ENCODE measurements at regions not wholly inside any gene's neighbourhood (a gene's known extent, or its start where the extent isn't known, plus 50 kb on each side); places are given as distances from the start of the nearest gene placed in this dataset.

- no peak overlapping the region for H3K4me2 ChIP-seq (ENCODE audit: insufficient read depth, insufficient read length, low read length)
- H2AFZ ChIP-seq (ENCODE audit: low read length), result no peak overlapping the region
- no peak for TF ChIP-seq CTCF (conservative IDR thresholded peaks at IDR 0.05)
- H3K79me2 ChIP-seq (ENCODE audit: insufficient read depth, low read length), result no peaks in the 10 kb centered on the region
- no peak overlapping the region for H3K27ac ChIP-seq (ENCODE audit: insufficient read length, low read depth, low read length)
- H4K8ac ChIP-seq (replicated peaks; ENCODE audit: insufficient read length, low read depth, low read length), result no peak overlapping the region
- Mint-ChIP-seq H3K27me3 (ENCODE audit: low read depth) (no peaks in the 10 kb centered on the region; the same call in none of the 2 replicates), H3K27ac (no peak overlapping the region; a peak in 1 of 7 replicates), H3K9me3 (no peaks in the 10 kb centered on the region), H3K36me3 (ENCODE audit: insufficient read depth in 1 of 3, low read depth in 3 of 3) (peaks cover 0 to 3% (median 0%) of the 10 kb centered on the region in 3 experiments; a peak in 1 of 7 replicates), H3K4me1 (peaks cover 0 to 7% of the 10 kb centered on the region in 2 experiments; a peak in 2 of 4 replicates), H3K4me3 (no peak overlapping the region)
- no peak overlapping the region for H2BK12ac ChIP-seq (ENCODE audit: insufficient read length, low read depth, low read length)
- no peak overlapping the region for H2BK20ac ChIP-seq (ENCODE audit: low read depth, low read length, poor library complexity, severe bottlenecking)
- no peak overlapping the region for H2BK120ac ChIP-seq (ENCODE audit: low read depth, low read length, poor library complexity, severe bottlenecking)
- H3K79me1 ChIP-seq (ENCODE audit: insufficient read depth, low read depth, low read length, poor library complexity, severe bottlenecking), result no peaks in the 10 kb centered on the region
- no peak for DNase-seq
- H3K56ac ChIP-seq (ENCODE audit: insufficient read length, low read depth, low read length), result no peak overlapping the region
- no peak overlapping the region for H3K4ac ChIP-seq (ENCODE audit: low read depth, low read length)
- H3T11ph ChIP-seq (ENCODE audit: low read length), result no peak overlapping the region
- H3K4me1 ChIP-seq (ENCODE audit: insufficient read depth, low read length), result no peaks in the 10 kb centered on the region
- no peak overlapping the region for H3K9ac ChIP-seq (ENCODE audit: extremely low read depth, insufficient read length, low read length)
- no peaks in the 10 kb centered on the region for H3K27me3 ChIP-seq (ENCODE audit: insufficient read depth, low read length)
- H4K91ac ChIP-seq (ENCODE audit: insufficient read length, low read depth, low read length), result no peak overlapping the region
- no CpG with 5 or more reads among the region's 6 CpGs for WGBS (ENCODE audit: extremely low coverage, insufficient read length, low lambda C conversion rate)
- no peak overlapping the region for H3K14ac ChIP-seq (ENCODE audit: insufficient read depth, low read length)
- H3K18ac ChIP-seq (ENCODE audit: insufficient read length, low read depth, low read length), result no peak overlapping the region
- H3K9me3 ChIP-seq (ENCODE audit: control insufficient read depth, low read depth, low read length), result no peaks in the 10 kb centered on the region
- no peak overlapping the region for H4K5ac ChIP-seq (ENCODE audit: insufficient read length, low read depth, low read length)
- H4K20me1 ChIP-seq (ENCODE audit: control insufficient read depth, insufficient read depth, insufficient read length), result no peaks in the 10 kb centered on the region
- no peaks in the 10 kb centered on the region for H3K23me2 ChIP-seq (ENCODE audit: insufficient read length, low read depth, low read length, poor library complexity, severe bottlenecking)
- no peak overlapping the region for H2BK15ac ChIP-seq (ENCODE audit: low read depth, low read length)
- H2AK5ac ChIP-seq (ENCODE audit: insufficient read length, low read length), result no peak overlapping the region
- no peak overlapping the region for H3K23ac ChIP-seq (ENCODE audit: insufficient read length, low read depth, low read length)
- no peak overlapping the region for H2BK5ac ChIP-seq (ENCODE audit: insufficient read length, low read length)
Observed at GRCh38 chr5:4911646-4912403, 228.3 kb upstream of the ADAMTS16 start.

Measured in H9 (cell line).